Uterus (tissue), 3 donors: ENCODE measurements at regions not wholly inside any gene's neighbourhood (a gene's known extent, or its start where the extent isn't known, plus 50 kb on each side); places are given as distances from the start of the nearest gene placed in this dataset.
"Not testable (repeated sequence)": the region's sequence is repeated elsewhere in the genome, so short reads cannot be mapped to it uniquely, and the experiment has no call there.

Source experiments
- DNase-seq, 2 donors: peaks; one replicate each; pipeline ENCODE4 v3.0.0-alpha.2; 2019 to 2020
- H3K27ac ChIP-seq, 2 donors: fragments of 200-600 bp; sonication (generic); 1 replicate in 1 of 2; 2 replicates in 1 of 2; pipeline ENCODE4 v1.5.1; 2016 to 2018
- H3K27me3 ChIP-seq, 2 donors: fragments of 200-600 bp; sonication (generic); one replicate each; pipeline ENCODE4 v1.5.1; 2018 to 2019; ENCODE audit warnings: control low read depth in 1 of 2
- H3K36me3 ChIP-seq, 2 donors: fragments of 200-600 bp; sonication (generic); one replicate each; pipeline ENCODE4 v1.5.1; 2019; ENCODE audit warnings: control low read depth in 1 of 2
- H3K4me1 ChIP-seq, 2 donors: fragments of 200-600 bp; sonication (generic); one replicate each; pipeline ENCODE4 v1.5.1; 2018 to 2019; ENCODE audit warnings: control low read depth in 1 of 2
- H3K4me3 ChIP-seq, 2 donors: fragments of 200-600 bp; sonication (generic); 1 replicate in 1 of 2; 2 replicates in 1 of 2; pipeline ENCODE4 v1.5.1; 2018 to 2019; ENCODE audit warnings: mild to moderate bottlenecking in 1 of 2
- H3K9me3 ChIP-seq, 2 donors: fragments of 200-600 bp; sonication (generic); one replicate each; pipeline ENCODE4 v1.5.1; 2019; ENCODE audit warnings: control low read depth in 1 of 2
- intact Hi-C: fragments of 100-400 bp; cut with DNase I; formaldehyde crosslinking; loops from one replicate; pipeline ENCODE4 v1.15.1; 2023; ENCODE audit warnings: low total_unique reads
- donor health status: DM: yes; HTN: yes; CAD: no.

GRCh38 chr1:181247-182216 is 269.9 kb downstream of the OR4F29 start:
- H3K27me3 ChIP-seq, H3K27ac ChIP-seq, H3K4me3 ChIP-seq, H3K36me3 ChIP-seq, H3K4me1 ChIP-seq, H3K9me3 ChIP-seq, intact Hi-C loops: not testable (repeated sequence)
- DNase-seq, result peak; percentile 59 to 64

GRCh38 chr1:180749-181205 is 270.7 kb downstream of the OR4F29 start:
- peak; percentile 18 to 41 for DNase-seq
- H3K4me3 ChIP-seq, H3K27me3 ChIP-seq, intact Hi-C loops, H3K27ac ChIP-seq, H3K4me1 ChIP-seq, H3K36me3 ChIP-seq, H3K9me3 ChIP-seq: not testable (repeated sequence)

DNA sequence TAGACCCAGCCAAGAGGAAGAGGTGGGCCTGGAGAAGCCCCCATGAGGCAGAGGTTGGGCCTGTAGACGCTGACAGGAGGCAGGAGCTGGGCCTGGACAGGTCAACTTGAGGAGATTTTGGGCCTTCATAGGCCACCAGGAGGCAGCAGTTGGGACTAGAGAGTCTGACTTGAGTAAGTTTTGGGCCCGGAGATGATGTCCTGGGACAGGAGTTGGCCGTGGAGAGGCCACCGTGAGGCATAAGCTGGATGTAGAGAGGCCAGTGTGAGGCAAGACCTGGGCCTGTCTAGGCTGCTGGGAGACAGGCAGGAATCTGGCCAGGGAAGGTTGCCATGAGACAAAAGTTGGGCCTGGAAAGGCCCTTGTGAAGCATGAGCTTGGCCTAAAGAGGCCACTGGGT is 312.6 kb downstream of the OR4F29 start:
- H3K4me3 ChIP-seq, H3K27me3 ChIP-seq, intact Hi-C loops, H3K36me3 ChIP-seq, H3K27ac ChIP-seq, H3K9me3 ChIP-seq, H3K4me1 ChIP-seq: not testable (repeated sequence)
- DNase-seq, result peak in 1 of 2 donors; percentile 2

GRCh38 chr1:137664-138063 is 313.8 kb downstream of the OR4F29 start:
- H3K27ac ChIP-seq, H3K27me3 ChIP-seq, H3K4me1 ChIP-seq, H3K9me3 ChIP-seq, H3K36me3 ChIP-seq, H3K4me3 ChIP-seq, intact Hi-C loops: not testable (repeated sequence)
- peak in 1 of 2 donors; percentile 2 for DNase-seq

DNA sequence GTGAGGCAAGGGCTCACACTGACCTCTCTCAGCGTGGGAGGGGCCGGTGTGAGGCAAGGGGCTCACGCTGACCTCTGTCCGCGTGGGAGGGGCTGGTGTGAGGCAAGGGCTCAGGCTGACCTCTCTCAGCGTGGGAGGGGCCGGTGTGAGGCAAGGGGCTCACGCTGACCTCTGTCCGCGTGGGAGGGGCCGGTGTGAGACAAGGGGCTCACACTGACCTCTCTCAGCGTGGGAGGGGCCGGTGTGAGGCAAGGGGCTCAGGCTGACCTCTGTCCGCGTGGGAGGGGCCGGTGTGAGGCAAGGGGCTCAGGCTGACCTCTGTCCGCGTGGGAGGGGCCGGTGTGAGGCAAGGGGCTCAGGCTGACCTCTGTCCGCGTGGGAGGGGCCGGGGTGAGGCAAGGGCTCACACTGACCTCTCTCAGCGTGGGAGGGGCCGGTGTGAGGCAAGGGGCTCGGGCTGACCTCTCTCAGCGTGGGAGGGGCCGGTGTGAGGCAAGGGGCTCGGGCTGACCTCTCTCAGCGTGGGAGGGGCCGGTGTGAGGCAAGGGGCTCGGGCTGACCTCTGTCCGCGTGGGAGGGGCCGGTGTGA is 315.0 kb downstream of the OR4F29 start:
- DNase-seq, H3K27ac ChIP-seq, intact Hi-C loops, H3K4me3 ChIP-seq, H3K4me1 ChIP-seq, H3K9me3 ChIP-seq, H3K36me3 ChIP-seq, H3K27me3 ChIP-seq: not testable (repeated sequence)

DNA sequence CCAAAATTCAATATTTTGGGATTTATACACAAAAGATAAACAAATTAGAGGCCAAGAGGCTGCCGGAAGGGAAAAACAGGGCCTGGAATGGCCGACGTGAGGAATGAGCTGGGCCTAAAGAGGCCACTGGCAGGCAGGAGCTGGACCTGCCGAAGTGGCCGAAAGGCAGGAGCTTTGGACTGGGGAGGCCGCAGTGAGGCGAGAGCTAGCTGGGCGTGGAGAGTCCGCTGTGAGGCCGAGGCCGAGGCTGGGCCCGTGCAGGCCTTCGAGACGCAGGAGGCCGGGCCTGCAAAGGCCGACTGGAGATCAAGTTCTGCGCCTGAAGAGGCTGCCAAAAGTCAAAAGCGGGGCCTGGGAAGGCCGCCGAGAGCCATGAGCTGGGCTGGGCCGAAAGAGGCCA is 316.5 kb downstream of the OR4F29 start:
- DNase-seq, result peak in 1 of 2 donors; percentile 3
- H3K4me3 ChIP-seq, intact Hi-C loops, H3K27ac ChIP-seq, H3K36me3 ChIP-seq, H3K4me1 ChIP-seq, H3K27me3 ChIP-seq, H3K9me3 ChIP-seq: not testable (repeated sequence)

DNA sequence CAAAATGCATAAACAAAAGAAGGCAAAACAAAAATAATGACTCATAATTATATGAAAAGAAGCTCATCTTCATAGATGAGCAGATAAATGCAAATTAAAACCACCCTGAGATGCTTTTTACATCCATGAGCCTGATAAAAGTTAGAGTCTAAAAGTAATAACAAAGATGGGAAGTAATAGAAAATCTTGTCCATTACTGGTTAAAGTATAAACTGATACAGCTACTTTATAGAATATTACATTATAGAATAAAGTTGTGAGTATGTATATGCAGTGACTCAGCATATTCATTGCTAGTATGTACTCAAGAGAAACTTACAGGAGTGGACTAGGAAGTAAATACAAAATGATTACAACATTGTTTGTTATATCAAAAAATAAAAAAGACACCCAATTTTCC is 333.0 kb downstream of the OR4F29 start:
- intact Hi-C loops, DNase-seq, H3K9me3 ChIP-seq, H3K27me3 ChIP-seq, H3K27ac ChIP-seq, H3K4me3 ChIP-seq, H3K4me1 ChIP-seq, H3K36me3 ChIP-seq: not testable (repeated sequence)

DNA sequence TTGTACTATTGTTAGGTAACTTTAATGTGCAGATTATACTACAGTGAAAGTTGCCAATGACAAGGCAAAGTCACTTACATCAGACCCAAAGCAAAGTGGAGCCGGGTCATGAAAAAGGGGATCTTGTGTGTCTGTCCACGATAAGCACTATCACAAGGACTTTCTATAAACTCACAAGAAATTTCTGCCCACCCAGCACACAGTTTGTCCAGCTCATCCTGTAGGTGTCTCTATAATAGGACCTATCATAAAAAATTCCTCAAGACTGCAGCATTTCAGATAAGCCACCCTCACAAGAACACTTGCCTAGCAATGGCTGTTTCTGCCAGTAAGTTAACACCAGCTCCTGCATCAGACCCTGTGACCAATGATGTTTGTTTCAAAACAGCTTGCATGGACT is 335.9 kb downstream of the OR4F29 start:
- H3K4me1 ChIP-seq, H3K9me3 ChIP-seq, DNase-seq, H3K36me3 ChIP-seq, intact Hi-C loops, H3K4me3 ChIP-seq, H3K27ac ChIP-seq, H3K27me3 ChIP-seq: not testable (repeated sequence)

DNA sequence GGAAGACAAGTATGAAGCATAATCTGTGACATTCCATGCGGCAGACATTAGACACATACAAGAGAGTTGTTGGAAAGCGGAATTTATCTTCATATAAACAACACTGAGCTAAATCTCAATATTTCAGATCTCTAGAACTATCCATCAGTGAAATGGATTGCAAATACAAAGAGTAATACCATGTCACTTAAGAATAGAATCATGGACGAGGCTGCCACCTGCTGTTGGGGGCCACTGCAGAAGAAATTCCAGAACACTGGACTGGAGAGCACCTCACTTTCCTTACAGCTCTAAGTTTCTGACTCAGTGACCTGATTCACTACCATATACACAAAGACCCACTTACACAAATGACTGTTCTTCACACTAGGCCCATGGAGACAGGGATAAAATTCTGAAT is 346.7 kb downstream of the OR4F29 start:
- intact Hi-C loops, H3K27ac ChIP-seq, H3K36me3 ChIP-seq, H3K9me3 ChIP-seq, H3K27me3 ChIP-seq, DNase-seq, H3K4me1 ChIP-seq, H3K4me3 ChIP-seq: not testable (repeated sequence)

GRCh38 chr1:99481-99880 is 352.0 kb downstream of the OR4F29 start:
- DNase-seq, H3K36me3 ChIP-seq, H3K27me3 ChIP-seq, H3K9me3 ChIP-seq, H3K27ac ChIP-seq, H3K4me3 ChIP-seq, intact Hi-C loops, H3K4me1 ChIP-seq: not testable (repeated sequence)

DNA sequence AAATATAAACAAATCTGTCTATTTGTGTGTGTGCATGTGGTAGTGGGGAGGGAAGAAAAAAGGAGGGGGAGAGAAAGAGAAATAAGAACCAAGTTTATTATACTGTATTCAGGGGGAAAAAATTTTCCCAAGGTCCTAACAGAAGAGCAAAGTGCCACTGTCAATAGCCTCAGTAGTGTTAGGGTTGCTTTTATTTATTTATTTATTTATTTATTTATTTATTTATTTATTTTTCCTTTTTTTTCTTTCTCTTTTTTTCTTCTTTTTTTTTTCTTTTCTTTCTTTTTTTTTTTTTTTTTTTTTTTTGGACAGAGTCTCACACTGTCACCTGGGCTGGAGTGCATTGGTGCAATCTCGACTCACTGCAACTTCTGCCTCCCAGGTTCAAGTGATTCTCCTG is 352.7 kb downstream of the OR4F29 start:
- H3K27me3 ChIP-seq, DNase-seq, H3K36me3 ChIP-seq, intact Hi-C loops, H3K27ac ChIP-seq, H3K9me3 ChIP-seq, H3K4me1 ChIP-seq, H3K4me3 ChIP-seq: not testable (repeated sequence)

- intact Hi-C loops, H3K27me3 ChIP-seq, H3K4me3 ChIP-seq, H3K36me3 ChIP-seq, H3K27ac ChIP-seq, DNase-seq, H3K9me3 ChIP-seq, H3K4me1 ChIP-seq: not testable (repeated sequence)
Observed at GRCh38 chr1:91279-91678, 360.2 kb downstream of the OR4F29 start.

GRCh38 chr1:88110-88509 is 363.4 kb downstream of the OR4F29 start:
- intact Hi-C loops, H3K27me3 ChIP-seq, H3K4me1 ChIP-seq, DNase-seq, H3K4me3 ChIP-seq, H3K9me3 ChIP-seq, H3K36me3 ChIP-seq, H3K27ac ChIP-seq: not testable (repeated sequence)

- H3K4me3 ChIP-seq, H3K36me3 ChIP-seq, H3K27ac ChIP-seq, DNase-seq, H3K4me1 ChIP-seq, intact Hi-C loops, H3K9me3 ChIP-seq, H3K27me3 ChIP-seq: not testable (repeated sequence)
Observed at GRCh38 chr1:79152-79551, 372.3 kb downstream of the OR4F29 start.
